ENCODE measurements at regions not wholly inside any gene's neighbourhood (a gene's known extent, or its start where the extent isn't known, plus 50 kb on each side); places are given as distances from the start of the nearest gene placed in this dataset.

DNA sequence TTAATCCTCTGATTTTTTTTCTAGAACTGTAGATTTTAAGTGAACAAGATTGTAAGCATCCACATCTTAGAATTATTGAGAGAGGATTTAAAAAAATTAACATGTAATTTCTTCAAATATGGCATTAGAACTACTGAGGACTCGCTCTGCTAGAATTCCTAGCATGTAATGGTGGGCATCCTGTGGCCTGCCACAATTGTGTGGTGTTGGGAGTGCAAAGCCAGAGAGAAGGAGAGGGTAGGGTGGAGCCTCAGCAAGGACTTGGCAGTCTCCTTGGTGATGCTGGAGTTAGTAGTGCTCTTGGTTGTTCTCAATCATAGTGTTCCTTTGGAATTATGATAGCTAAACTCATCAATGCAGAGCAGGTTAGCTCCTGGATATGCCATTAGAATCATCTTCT is 443.9 kb upstream of the TBL1XR1 start:
- TF ChIP-seq, protein P1, sequence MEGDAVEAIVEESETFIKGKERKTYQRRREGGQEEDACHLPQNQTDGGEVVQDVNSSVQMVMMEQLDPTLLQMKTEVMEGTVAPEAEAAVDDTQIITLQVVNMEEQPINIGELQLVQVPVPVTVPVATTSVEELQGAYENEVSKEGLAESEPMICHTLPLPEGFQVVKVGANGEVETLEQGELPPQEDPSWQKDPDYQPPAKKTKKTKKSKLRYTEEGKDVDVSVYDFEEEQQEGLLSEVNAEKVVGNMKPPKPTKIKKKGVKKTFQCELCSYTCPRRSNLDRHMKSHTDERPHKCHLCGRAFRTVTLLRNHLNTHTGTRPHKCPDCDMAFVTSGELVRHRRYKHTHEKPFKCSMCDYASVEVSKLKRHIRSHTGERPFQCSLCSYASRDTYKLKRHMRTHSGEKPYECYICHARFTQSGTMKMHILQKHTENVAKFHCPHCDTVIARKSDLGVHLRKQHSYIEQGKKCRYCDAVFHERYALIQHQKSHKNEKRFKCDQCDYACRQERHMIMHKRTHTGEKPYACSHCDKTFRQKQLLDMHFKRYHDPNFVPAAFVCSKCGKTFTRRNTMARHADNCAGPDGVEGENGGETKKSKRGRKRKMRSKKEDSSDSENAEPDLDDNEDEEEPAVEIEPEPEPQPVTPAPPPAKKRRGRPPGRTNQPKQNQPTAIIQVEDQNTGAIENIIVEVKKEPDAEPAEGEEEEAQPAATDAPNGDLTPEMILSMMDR (IDR thresholded peaks at IDR 0.05): no peak
- no peak for TF ChIP-seq POLR2A (IDR thresholded peaks at IDR 0.05)

All from thyroid gland (tissue), 4 donors.